ENCODE measurements at regions not wholly inside any gene's neighbourhood (a gene's known extent, or its start where the extent isn't known, plus 50 kb on each side); places are given as distances from the start of the nearest gene placed in this dataset.
A peak's percentile ranks its signal among the peaks of the same experiment; 100 is the strongest.

DNA sequence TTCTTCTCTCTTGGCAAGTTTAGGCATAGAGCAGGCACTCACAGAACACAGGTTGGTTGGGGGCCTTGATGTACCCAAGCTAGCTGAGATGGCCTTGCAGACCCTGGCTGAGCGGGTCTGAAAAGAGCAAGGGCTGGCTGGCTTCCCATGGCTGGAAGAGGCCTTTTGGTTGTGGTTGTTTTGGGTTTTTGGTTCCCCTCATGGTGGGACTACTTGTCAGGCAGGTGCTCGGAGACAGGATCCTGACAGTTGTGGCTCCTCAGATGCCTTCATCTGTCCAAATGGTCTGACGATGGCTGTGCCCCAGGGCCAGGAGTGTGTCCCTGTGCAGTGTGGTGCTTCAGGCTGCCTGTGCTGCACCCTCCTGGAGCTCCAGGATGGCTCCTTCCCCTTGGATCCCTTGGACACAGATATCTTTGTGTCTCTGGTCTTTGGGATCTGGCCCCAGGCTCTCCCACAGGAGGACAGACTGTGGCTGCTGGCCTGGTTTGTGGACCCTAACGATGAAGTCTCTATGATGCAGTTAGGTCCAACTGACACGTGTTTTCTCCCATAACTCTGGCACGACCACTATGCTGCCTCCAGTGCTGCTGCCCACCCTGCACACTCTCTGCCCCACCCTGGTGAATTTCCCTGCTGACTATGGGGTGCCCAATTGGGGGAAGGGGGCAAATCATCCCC is 321.5 kb upstream of the ZNF32 start:
- WGBS, 2 donors (ENCODE audit: low coverage in 1 of 2) = 80 to 100% methylated on average over 1 to 4 of the region's 6 CpGs
- Histone ChIP-seq H3K27me3 (no peaks in the 10 kb centered on the region), H3K4me3 (no peak overlapping the region), H3K36me3 (no peaks in the 10 kb centered on the region), H3K9me3 (no peaks in the 10 kb centered on the region), H3K27ac (no peak overlapping the region), H3K4me1 (peaks cover 0 to 14% (median 0%) of the 10 kb centered on the region in 3 donors)
- TF ChIP-seq EP300 (IDR thresholded peaks at IDR 0.05) (no peak), POLR2AphosphoS5 (IDR thresholded peaks at IDR 0.05) (no peak), POLR2A (IDR thresholded peaks at IDR 0.05) (no peak)
- TF ChIP-seq, protein P1, sequence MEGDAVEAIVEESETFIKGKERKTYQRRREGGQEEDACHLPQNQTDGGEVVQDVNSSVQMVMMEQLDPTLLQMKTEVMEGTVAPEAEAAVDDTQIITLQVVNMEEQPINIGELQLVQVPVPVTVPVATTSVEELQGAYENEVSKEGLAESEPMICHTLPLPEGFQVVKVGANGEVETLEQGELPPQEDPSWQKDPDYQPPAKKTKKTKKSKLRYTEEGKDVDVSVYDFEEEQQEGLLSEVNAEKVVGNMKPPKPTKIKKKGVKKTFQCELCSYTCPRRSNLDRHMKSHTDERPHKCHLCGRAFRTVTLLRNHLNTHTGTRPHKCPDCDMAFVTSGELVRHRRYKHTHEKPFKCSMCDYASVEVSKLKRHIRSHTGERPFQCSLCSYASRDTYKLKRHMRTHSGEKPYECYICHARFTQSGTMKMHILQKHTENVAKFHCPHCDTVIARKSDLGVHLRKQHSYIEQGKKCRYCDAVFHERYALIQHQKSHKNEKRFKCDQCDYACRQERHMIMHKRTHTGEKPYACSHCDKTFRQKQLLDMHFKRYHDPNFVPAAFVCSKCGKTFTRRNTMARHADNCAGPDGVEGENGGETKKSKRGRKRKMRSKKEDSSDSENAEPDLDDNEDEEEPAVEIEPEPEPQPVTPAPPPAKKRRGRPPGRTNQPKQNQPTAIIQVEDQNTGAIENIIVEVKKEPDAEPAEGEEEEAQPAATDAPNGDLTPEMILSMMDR (IDR thresholded peaks at IDR 0.05) = no peak
- no peak for ATAC-seq

DNA sequence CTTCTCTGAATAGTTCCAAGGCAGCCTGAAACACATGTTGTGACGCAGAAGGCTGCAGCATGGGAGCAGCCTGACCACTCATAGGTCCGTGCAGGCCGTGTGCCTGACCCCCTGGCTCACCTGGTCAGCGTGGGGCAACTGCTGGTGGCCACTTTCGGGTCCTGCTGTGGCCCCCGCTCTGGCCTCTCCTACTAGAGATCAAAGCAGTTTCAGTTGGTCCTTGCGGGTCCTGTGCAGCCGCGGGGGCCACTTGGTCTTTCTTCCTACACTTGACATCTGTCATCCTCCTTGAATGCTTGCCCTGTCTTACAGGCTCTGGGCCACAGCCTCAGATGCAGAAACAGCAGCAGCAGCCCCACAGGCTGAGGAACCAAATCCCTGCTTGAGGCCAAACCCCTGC is 320.8 kb upstream of the ZNF32 start:
- Histone ChIP-seq H3K4me1 (peaks cover 0 to 14% (median 0%) of the 10 kb centered on the region in 3 donors), H3K36me3 (no peaks in the 10 kb centered on the region), H3K27ac (no peak overlapping the region), H3K27me3 (no peaks in the 10 kb centered on the region), H3K4me3 (no peak overlapping the region), H3K9me3 (no peaks in the 10 kb centered on the region)
- ATAC-seq = no peak
- no peak for TF ChIP-seq POLR2AphosphoS5 (IDR thresholded peaks at IDR 0.05)
- TF ChIP-seq EP300 (IDR thresholded peaks at IDR 0.05) = no peak
- TF ChIP-seq, protein P1 (IDR thresholded peaks at IDR 0.05) = no peak
- no peak for TF ChIP-seq POLR2A (IDR thresholded peaks at IDR 0.05)
- WGBS, 2 donors (ENCODE audit: low coverage in 1 of 2) = 95% methylated on average over 3 of the region's 9 CpGs; no CpG with 5 or more reads in 1 of the 2 donors

DNA sequence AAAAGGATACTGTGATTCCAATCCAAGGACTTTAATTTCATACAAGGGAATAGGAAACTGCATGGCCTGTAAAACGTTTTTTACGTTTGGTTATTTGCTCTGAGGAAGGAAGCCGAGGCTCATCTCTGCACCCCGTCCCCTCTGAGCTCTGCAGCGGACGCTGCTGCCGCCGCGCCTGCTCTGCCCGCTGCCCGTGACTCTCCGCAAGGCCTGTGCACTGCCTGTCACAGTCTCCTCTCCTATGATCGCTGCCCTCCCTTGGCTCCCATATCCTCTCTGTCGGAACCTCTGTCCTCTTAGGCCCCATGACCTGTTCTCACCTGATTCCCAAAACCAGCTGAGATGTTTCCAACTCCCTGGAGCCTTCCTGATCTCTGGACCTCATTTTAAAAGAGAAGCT is 320.3 kb upstream of the ZNF32 start:
- H3K9me3 ChIP-seq = no peaks in the 10 kb centered on the region
- no peak for ATAC-seq
- no peaks in the 10 kb centered on the region for H3K27me3 ChIP-seq
- H3K4me3 ChIP-seq = no peak overlapping the region
- H3K27ac ChIP-seq = no peak overlapping the region
- no peaks in the 10 kb centered on the region for H3K36me3 ChIP-seq
- WGBS, 2 donors (ENCODE audit: low coverage in 1 of 2) = 58 to 83% methylated on average over 2 to 14 of the region's 14 CpGs
- TF ChIP-seq POLR2A (IDR thresholded peaks at IDR 0.05) = no peak
- TF ChIP-seq, protein P1 (IDR thresholded peaks at IDR 0.05) = no peak
- no peak for TF ChIP-seq POLR2AphosphoS5 (IDR thresholded peaks at IDR 0.05)
- TF ChIP-seq EP300 (IDR thresholded peaks at IDR 0.05) = no peak
- H3K4me1 ChIP-seq = peaks cover 0 to 19% (median 3%) of the 10 kb centered on the region in 3 donors

DNA sequence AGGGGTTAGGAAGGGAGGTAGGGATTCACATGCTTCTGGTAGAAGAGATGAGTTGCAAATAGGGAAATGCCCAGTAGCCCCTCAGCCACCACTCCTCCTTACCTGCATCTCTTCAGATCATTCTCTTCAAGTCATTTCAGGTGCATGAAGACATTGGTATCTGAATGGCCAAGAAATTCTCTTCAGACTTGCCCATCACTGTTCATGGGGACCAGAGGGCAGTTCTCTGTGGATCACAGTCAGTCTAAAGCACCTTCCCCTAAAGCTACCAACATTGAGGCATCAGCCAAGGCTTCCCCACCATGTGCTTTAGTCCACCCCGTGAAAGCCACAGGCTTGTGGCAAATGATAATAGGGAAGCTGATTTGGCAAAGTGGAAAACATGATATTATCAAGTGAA is 319.4 kb upstream of the ZNF32 start:
- no peak overlapping the region for H3K27ac ChIP-seq
- no peak for TF ChIP-seq EP300 (IDR thresholded peaks at IDR 0.05)
- TF ChIP-seq, protein P1 (IDR thresholded peaks at IDR 0.05) = no peak
- no peak for TF ChIP-seq POLR2AphosphoS5 (IDR thresholded peaks at IDR 0.05)
- no peak for TF ChIP-seq POLR2A (IDR thresholded peaks at IDR 0.05)
- no peaks in the 10 kb centered on the region for H3K36me3 ChIP-seq
- peaks cover 0 to 28% (median 7%) of the 10 kb centered on the region in 3 donors for H3K4me1 ChIP-seq
- WGBS, 2 donors (ENCODE audit: low coverage in 1 of 2) = 80 to 100% methylated on average over 1 of the region's 1 CpG
- no peak overlapping the region for H3K4me3 ChIP-seq
- no peaks in the 10 kb centered on the region for H3K27me3 ChIP-seq
- H3K9me3 ChIP-seq = no peaks in the 10 kb centered on the region
- no peak for ATAC-seq

DNA sequence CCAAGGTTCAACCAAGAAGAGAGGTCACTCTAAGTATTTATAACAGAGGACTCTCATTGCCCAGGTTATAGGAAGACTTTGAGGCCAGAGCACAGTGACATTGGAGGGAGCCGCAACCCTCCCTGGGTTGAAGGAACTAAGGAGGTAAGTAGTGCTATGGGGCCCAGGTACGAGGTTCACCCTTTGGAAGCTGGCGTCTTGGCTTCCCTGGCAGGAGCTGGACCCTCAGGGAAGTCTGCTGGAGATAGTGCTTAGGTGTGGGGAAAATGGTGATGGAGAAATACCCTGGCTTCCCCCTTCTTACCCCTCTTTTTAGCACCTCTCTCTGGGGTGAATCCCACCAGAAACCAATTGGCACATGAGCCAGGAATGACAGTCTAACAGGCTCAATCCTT is 317.9 kb upstream of the ZNF32 start:
- ATAC-seq = no peak
- 94 to 100% methylated on average over 3 of the region's 3 CpGs for WGBS, 2 donors (ENCODE audit: low coverage in 1 of 2)

More for the DNA sequence above, 317.9 kb upstream of the ZNF32 start:
- H3K36me3 ChIP-seq = no peaks in the 10 kb centered on the region
- H3K27ac ChIP-seq = peak overlapping the region in 1 of 4 donors; percentile 48
- TF ChIP-seq, protein P1 (IDR thresholded peaks at IDR 0.05) = no peak
- TF ChIP-seq EP300 (IDR thresholded peaks at IDR 0.05) (no peak), POLR2AphosphoS5 (IDR thresholded peaks at IDR 0.05) (no peak), POLR2A (IDR thresholded peaks at IDR 0.05) (no peak)
- H3K4me1 ChIP-seq = peaks cover 0 to 42% (median 7%) of the 10 kb centered on the region in 3 donors
- no peak overlapping the region for H3K4me3 ChIP-seq
- H3K9me3 ChIP-seq = no peaks in the 10 kb centered on the region
- H3K27me3 ChIP-seq = no peaks in the 10 kb centered on the region

Data from gastroesophageal sphincter (tissue), 4 donors.